ENCODE measurements at regions not wholly inside any gene's neighbourhood (a gene's known extent, or its start where the extent isn't known, plus 50 kb on each side); places are given as distances from the start of the nearest gene placed in this dataset.

- TF ChIP-seq CTCF (IDR thresholded peaks at IDR 0.05) (no peak), POLR2A (IDR thresholded peaks at IDR 0.05) (no peak)
Observed at GRCh38 chr2:157995117-157995516, 106.6 kb upstream of the UPP2 start.
